NB4 (cell line): ENCODE measurements at regions not wholly inside any gene's neighbourhood (a gene's known extent, or its start where the extent isn't known, plus 50 kb on each side); places are given as distances from the start of the nearest gene placed in this dataset.

Experiments
- POLR2A ChIP-seq: IDR thresholded peaks from 2 replicates; pipeline ENCODE4 v1.6.1; 2011; ENCODE audit warnings: mild to moderate bottlenecking; ENCODE audit not compliant: insufficient read length; ENCODE audit errors: extremely low read depth
- TF ChIP-seq, protein P1 (sequence below): IDR thresholded peaks from one replicate; pipeline ENCODE4 v1.5.1; 2012; ENCODE audit warnings: low read depth, low read length

DNA sequence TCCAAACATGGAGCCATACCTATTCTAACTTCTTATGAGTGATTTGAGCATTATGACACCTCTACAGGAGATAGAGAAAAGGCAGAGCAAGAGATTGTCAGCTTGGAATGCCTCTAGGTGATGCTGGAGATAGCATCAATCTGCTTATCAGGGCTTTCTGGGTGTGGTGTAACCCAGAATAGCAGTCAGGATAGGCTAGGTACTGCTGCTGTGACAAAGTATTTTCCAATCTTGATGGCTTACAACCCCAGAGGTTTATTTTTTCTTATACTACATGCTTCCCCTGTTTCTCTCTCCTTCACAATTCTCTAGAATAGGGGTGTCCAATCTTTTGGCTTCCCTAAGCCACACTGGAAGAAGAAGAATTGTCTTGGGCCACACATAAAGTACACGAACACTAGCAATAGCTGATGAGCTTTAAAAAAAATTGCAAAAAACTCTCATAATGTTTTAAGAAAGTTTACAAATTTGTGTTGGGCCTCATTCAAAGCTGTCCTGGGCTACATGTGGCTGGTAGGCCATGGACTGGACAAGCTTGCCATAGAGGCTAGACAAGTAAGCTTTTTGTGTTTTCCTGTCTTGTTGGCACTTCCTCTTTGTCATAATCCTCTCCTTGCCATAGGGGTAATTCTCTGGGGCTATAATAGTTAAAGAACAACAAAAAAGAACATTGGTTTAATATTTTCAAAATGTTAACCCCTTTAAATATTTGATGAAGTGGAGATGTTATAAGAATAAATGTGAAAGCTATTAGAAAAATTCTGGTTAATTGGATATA is 123.9 kb upstream of the PMCH start:
- TF ChIP-seq, protein P1, sequence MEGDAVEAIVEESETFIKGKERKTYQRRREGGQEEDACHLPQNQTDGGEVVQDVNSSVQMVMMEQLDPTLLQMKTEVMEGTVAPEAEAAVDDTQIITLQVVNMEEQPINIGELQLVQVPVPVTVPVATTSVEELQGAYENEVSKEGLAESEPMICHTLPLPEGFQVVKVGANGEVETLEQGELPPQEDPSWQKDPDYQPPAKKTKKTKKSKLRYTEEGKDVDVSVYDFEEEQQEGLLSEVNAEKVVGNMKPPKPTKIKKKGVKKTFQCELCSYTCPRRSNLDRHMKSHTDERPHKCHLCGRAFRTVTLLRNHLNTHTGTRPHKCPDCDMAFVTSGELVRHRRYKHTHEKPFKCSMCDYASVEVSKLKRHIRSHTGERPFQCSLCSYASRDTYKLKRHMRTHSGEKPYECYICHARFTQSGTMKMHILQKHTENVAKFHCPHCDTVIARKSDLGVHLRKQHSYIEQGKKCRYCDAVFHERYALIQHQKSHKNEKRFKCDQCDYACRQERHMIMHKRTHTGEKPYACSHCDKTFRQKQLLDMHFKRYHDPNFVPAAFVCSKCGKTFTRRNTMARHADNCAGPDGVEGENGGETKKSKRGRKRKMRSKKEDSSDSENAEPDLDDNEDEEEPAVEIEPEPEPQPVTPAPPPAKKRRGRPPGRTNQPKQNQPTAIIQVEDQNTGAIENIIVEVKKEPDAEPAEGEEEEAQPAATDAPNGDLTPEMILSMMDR: no peak
- TF ChIP-seq POLR2A: no peak
